ENCODE measurements at regions not wholly inside any gene's neighbourhood (a gene's known extent, or its start where the extent isn't known, plus 50 kb on each side); places are given as distances from the start of the nearest gene placed in this dataset.

- Mint-ChIP-seq H3K27ac (no peak overlapping the region), H3K9me3 (no peaks in the 10 kb centered on the region), H3K36me3 (no peaks in the 10 kb centered on the region), H3K4me1 (no peaks in the 10 kb centered on the region), H3K4me3 (no peak overlapping the region), H3K27me3 (peaks cover 5% of the 10 kb centered on the region)
Observed at GRCh38 chr7:92997719-92998118, 120.1 kb downstream of the SAMD9 start.

DNA sequence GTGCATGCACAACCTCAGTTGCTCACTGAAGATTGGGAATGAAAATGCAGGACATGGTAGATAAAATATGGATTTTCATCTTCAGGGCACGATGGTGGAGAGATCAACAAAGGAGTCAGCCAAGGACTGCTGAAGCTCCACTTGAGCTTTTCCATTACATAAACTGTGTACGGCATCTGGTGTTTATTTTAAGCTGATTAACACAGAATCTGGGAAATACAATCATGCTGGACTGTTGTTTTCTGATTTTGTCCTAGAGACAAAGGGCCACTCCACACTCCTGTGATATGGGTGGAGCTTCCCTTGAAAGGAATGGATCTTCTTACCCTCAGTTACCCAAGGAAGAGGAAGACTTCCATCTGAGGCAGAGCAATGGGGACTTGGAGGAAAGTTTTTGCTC is 120.6 kb downstream of the SAMD9 start:
- Mint-ChIP-seq H3K9me3 (no peaks in the 10 kb centered on the region), H3K4me3 (no peak overlapping the region), H3K27me3 (peaks cover 5% of the 10 kb centered on the region), H3K4me1 (no peaks in the 10 kb centered on the region), H3K36me3 (no peaks in the 10 kb centered on the region), H3K27ac (no peak overlapping the region)

DNA sequence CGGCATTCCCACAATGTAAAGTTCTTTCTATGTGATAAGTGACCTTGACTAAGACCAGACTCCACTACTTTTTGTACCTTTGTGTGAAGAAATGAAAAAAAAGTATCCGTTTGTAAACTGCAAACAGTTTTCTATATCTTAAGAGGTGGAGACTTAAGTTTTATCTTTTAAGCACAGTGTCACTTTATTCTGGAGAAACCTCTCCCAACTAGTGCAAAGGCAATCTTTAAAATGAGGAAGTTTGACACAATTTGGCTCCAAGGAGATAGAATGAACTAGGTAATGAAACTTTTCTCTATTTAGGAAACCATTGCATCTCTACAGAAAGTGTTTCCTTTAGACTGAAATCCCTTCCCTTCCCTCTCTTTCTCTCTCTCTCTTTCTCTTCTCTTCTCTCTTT is 122.9 kb downstream of the SAMD9 start:
- H3K36me3 Mint-ChIP-seq, result no peaks in the 10 kb centered on the region
- peaks cover 5% of the 10 kb centered on the region for H3K27me3 Mint-ChIP-seq
- H3K4me3 Mint-ChIP-seq, result no peak overlapping the region
- H3K4me1 Mint-ChIP-seq, result no peaks in the 10 kb centered on the region
- no peaks in the 10 kb centered on the region for H3K9me3 Mint-ChIP-seq
- H3K27ac Mint-ChIP-seq, result peak overlapping the region; percentile 10

DNA sequence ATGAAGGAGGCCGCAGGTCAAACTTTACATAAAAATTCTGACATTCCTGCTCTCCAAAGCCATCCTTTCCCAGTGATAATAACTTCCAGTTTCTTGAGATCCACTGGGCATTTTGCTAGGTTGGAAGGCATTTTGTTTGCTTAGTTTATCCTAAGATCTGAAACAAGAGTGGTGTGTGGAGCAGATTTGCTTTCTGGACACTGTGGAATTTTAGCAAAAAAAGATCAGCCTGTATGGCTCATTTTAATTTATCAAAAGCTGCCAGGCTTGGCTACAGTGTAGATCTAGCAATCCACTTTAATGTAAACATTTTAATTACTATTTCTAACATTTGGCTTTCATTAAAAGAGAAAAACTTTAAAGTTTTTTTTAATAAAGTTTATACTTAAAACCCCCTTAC is 124.8 kb downstream of the SAMD9 start:
- H3K4me1 Mint-ChIP-seq, result no peaks in the 10 kb centered on the region
- no peaks in the 10 kb centered on the region for H3K9me3 Mint-ChIP-seq
- no peak overlapping the region for H3K4me3 Mint-ChIP-seq
- no peaks in the 10 kb centered on the region for H3K36me3 Mint-ChIP-seq
- no peak overlapping the region for H3K27ac Mint-ChIP-seq
- no peaks in the 10 kb centered on the region for H3K27me3 Mint-ChIP-seq

- no peak overlapping the region for H3K4me3 Mint-ChIP-seq
- no peaks in the 10 kb centered on the region for H3K9me3 Mint-ChIP-seq
- no peak overlapping the region for H3K27ac Mint-ChIP-seq
- H3K4me1 Mint-ChIP-seq, result no peaks in the 10 kb centered on the region
- no peaks in the 10 kb centered on the region for H3K36me3 Mint-ChIP-seq
- H3K27me3 Mint-ChIP-seq, result no peaks in the 10 kb centered on the region
Observed at GRCh38 chr7:92992483-92992882, 125.3 kb downstream of the SAMD9 start.

- no peak overlapping the region for H3K4me3 Mint-ChIP-seq
- H3K27ac Mint-ChIP-seq, result no peak overlapping the region
- H3K27me3 Mint-ChIP-seq, result no peaks in the 10 kb centered on the region
- H3K4me1 Mint-ChIP-seq, result no peaks in the 10 kb centered on the region
- no peaks in the 10 kb centered on the region for H3K9me3 Mint-ChIP-seq
- H3K36me3 Mint-ChIP-seq, result no peaks in the 10 kb centered on the region
Observed at GRCh38 chr7:92991190-92991589, 126.6 kb downstream of the SAMD9 start.

DNA sequence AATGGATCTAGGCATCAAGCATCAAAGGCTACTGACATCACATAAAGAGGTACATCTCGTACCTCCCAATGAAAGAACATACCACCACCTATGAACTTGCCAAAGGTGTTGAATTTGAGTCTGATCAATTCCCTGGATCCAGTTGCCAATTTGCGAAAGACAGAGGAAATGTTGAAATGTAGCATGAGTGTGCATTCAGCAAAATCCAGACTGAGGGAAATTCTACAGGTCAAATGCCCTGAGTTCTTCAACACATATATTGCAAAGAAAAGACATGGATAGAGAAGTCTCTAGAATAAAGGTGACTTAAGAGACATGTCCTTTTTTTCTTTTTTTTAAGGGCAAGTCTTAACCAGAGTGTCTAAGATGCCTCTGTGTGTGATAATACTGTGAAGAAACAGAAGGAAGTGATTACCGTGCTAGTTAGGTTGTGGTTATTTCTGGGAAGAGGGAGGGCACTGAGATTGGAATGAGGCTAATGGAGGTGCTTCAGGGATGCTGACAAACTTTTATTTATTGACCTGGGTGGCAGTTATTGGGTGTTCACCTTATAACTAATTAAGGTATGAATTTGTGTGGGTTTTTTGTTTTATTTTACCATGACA is 128.7 kb downstream of the SAMD9 start:
- Mint-ChIP-seq H3K4me3 (no peak overlapping the region), H3K9me3 (no peaks in the 10 kb centered on the region), H3K36me3 (no peaks in the 10 kb centered on the region), H3K4me1 (no peaks in the 10 kb centered on the region), H3K27ac (no peak overlapping the region), H3K27me3 (peaks cover 2% of the 10 kb centered on the region)

- peaks cover 5% of the 10 kb centered on the region for H3K27me3 Mint-ChIP-seq
- no peaks in the 10 kb centered on the region for H3K9me3 Mint-ChIP-seq
- no peak overlapping the region for H3K27ac Mint-ChIP-seq
- no peaks in the 10 kb centered on the region for H3K36me3 Mint-ChIP-seq
- H3K4me1 Mint-ChIP-seq, result no peaks in the 10 kb centered on the region
- no peak overlapping the region for H3K4me3 Mint-ChIP-seq
Observed at GRCh38 chr7:92988051-92988450, 129.7 kb downstream of the SAMD9 start.

- no peak overlapping the region for H3K4me3 Mint-ChIP-seq
- no peaks in the 10 kb centered on the region for H3K4me1 Mint-ChIP-seq
- no peaks in the 10 kb centered on the region for H3K9me3 Mint-ChIP-seq
- no peak overlapping the region for H3K27ac Mint-ChIP-seq
- H3K27me3 Mint-ChIP-seq, result peaks cover 5% of the 10 kb centered on the region
- H3K36me3 Mint-ChIP-seq, result no peaks in the 10 kb centered on the region
Observed at GRCh38 chr7:92987538-92987937, 130.2 kb downstream of the SAMD9 start.

GRCh38 chr7:92987095-92987494 is 130.7 kb downstream of the SAMD9 start:
- Mint-ChIP-seq H3K4me3 (no peak overlapping the region), H3K9me3 (no peaks in the 10 kb centered on the region), H3K36me3 (no peaks in the 10 kb centered on the region), H3K27ac (no peak overlapping the region), H3K4me1 (no peaks in the 10 kb centered on the region), H3K27me3 (peaks cover 5% of the 10 kb centered on the region)

DNA sequence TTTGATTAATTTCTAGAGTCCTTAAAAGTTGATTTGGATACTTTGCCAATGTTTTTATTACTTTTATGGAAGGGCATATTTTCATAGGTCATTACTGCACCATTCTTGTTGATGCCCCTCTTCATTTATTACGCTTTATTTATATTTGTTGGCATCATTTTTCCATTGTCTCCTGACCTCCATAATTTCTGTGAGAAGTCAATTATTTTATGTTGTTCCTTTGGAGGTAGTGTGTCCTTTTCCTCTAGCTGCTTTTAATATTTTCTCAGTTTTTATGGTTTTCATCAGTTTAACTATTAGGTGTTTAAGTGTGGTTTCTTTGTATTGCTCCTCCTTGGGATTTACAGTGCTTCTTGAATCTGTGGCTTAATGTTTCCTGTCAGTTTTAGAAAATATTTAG is 134.9 kb downstream of the SAMD9 start:
- Mint-ChIP-seq H3K9me3 (peaks cover 9% of the 10 kb centered on the region), H3K36me3 (peaks cover under 1% of the 10 kb centered on the region), H3K27me3 (peaks cover 5% of the 10 kb centered on the region), H3K4me1 (no peaks in the 10 kb centered on the region), H3K27ac (no peak overlapping the region), H3K4me3 (no peak overlapping the region)

GRCh38 chr7:92976931-92977330 is 140.6 kb upstream of the CDK6 start:
- Mint-ChIP-seq H3K36me3 (peaks cover 10% of the 10 kb centered on the region), H3K4me3 (no peak overlapping the region), H3K4me1 (peaks cover 3% of the 10 kb centered on the region), H3K27me3 (peaks cover 2% of the 10 kb centered on the region), H3K27ac (no peak overlapping the region), H3K9me3 (peaks cover 21% of the 10 kb centered on the region)

- H3K36me3 Mint-ChIP-seq, result peaks cover 10% of the 10 kb centered on the region
- H3K4me1 Mint-ChIP-seq, result peaks cover 3% of the 10 kb centered on the region
- H3K9me3 Mint-ChIP-seq, result peaks cover 20% of the 10 kb centered on the region
- peak overlapping the region; percentile 68 for H3K27ac Mint-ChIP-seq
- H3K27me3 Mint-ChIP-seq, result peaks cover 2% of the 10 kb centered on the region
- no peak overlapping the region for H3K4me3 Mint-ChIP-seq
Observed at GRCh38 chr7:92973974-92974373, 137.6 kb upstream of the CDK6 start.

DNA sequence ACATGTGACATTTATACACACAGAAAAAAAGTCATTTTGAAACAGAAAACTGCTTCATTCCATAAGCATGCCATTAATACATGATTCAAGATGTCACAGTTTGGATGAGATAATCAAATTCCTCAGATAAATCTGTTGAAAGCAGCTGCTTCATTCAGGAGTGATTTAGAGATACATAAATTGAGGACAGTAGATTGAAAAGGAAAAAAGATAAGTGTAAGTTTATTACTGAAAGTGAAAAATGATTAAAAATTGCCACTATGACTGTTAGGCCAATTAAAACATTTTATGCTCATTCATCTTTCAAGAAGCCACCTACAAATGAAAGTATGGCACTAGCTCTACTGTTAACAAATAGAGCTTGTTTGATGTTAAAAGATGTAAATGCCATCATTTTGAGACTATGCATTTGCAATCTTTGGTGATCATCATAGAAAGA is 136.9 kb upstream of the CDK6 start:
- Mint-ChIP-seq H3K36me3 (peaks cover 10% of the 10 kb centered on the region), H3K9me3 (peaks cover 13% of the 10 kb centered on the region), H3K27ac (no peak overlapping the region), H3K27me3 (peaks cover 2% of the 10 kb centered on the region), H3K4me1 (peaks cover 3% of the 10 kb centered on the region), H3K4me3 (no peak overlapping the region)

GRCh38 chr7:92972441-92972840 is 136.1 kb upstream of the CDK6 start:
- Mint-ChIP-seq H3K4me1 (peaks cover 3% of the 10 kb centered on the region), H3K9me3 (peaks cover 8% of the 10 kb centered on the region), H3K4me3 (no peak overlapping the region), H3K36me3 (peaks cover 6% of the 10 kb centered on the region), H3K27me3 (peaks cover 2% of the 10 kb centered on the region), H3K27ac (no peak overlapping the region)

DNA sequence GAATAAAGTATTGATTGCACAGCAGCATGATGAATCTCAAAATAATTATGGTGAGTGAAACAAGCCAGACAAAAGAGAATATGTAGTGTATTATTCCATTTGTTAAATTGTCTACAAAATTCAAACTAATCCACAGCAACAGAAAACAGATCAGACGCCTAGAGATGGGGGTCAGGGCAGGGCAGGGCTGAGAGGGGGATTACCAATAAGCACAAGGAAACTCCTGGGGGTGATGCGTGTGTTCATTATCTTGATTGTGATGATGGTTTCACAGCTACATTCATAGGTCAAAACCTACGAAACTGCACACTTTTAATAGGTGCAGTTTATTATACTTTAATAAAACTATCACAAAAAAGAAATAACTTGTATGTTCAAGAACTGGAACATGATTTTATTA is 132.7 kb upstream of the CDK6 start:
- H3K9me3 Mint-ChIP-seq, result no peaks in the 10 kb centered on the region
- H3K4me1 Mint-ChIP-seq, result peaks cover 3% of the 10 kb centered on the region
- no peak overlapping the region for H3K4me3 Mint-ChIP-seq
- H3K36me3 Mint-ChIP-seq, result no peaks in the 10 kb centered on the region
- no peak overlapping the region for H3K27ac Mint-ChIP-seq
- peaks cover 1% of the 10 kb centered on the region for H3K27me3 Mint-ChIP-seq

DNA sequence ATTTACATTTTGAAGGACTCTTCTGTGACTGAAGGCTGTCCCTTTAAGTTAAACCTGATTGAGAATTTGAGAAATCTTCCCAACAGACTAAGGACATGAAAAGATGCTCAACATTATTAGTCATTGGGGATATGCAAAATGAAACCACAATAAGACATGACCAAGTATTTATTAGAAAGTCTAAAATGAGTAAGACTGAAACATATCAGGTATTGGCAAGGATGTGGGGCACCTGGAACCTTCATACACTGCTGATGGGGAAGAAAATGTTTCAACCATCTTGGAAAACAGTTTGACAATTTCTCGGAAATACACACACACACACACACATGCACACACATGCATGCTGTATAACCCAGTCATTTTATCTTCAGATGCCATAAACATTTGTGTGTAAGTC is 132.1 kb upstream of the CDK6 start:
- Mint-ChIP-seq H3K4me3 (no peak overlapping the region), H3K27ac (no peak overlapping the region), H3K36me3 (no peaks in the 10 kb centered on the region), H3K9me3 (no peaks in the 10 kb centered on the region), H3K27me3 (peaks cover 1% of the 10 kb centered on the region), H3K4me1 (peaks cover 3% of the 10 kb centered on the region)
